ENCODE measurements at regions not wholly inside any gene's neighbourhood (a gene's known extent, or its start where the extent isn't known, plus 50 kb on each side); places are given as distances from the start of the nearest gene placed in this dataset.

DNA sequence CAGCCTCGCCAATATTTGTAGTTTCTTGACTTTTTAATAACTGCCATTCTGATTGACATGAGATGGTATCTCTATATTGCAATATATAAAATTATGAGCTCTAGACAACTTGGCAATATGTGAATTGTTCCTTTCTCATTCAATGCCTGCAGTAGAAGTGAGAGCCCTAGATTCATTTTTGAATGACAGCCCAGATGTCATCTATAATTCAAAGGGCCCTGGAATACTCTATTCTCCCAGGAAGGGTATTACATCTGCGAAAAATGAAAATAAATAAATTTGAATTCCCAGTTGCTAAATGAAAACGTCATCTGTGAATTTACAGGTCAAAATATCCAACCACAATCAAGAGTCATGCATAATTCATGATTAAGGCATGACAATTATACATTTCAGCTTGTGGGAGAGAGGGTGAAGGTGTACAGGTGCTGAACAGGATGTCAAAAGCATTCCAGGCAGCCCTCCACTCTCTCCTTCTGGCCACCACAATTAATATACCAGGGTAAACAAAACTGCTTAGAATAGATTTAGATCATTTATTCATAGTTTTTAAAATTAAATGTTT lies 1147.3 kb downstream of the XPNPEP1 start:
- POLR2A ChIA-PET = no interaction called here
- TF ChIP-seq, protein P1, sequence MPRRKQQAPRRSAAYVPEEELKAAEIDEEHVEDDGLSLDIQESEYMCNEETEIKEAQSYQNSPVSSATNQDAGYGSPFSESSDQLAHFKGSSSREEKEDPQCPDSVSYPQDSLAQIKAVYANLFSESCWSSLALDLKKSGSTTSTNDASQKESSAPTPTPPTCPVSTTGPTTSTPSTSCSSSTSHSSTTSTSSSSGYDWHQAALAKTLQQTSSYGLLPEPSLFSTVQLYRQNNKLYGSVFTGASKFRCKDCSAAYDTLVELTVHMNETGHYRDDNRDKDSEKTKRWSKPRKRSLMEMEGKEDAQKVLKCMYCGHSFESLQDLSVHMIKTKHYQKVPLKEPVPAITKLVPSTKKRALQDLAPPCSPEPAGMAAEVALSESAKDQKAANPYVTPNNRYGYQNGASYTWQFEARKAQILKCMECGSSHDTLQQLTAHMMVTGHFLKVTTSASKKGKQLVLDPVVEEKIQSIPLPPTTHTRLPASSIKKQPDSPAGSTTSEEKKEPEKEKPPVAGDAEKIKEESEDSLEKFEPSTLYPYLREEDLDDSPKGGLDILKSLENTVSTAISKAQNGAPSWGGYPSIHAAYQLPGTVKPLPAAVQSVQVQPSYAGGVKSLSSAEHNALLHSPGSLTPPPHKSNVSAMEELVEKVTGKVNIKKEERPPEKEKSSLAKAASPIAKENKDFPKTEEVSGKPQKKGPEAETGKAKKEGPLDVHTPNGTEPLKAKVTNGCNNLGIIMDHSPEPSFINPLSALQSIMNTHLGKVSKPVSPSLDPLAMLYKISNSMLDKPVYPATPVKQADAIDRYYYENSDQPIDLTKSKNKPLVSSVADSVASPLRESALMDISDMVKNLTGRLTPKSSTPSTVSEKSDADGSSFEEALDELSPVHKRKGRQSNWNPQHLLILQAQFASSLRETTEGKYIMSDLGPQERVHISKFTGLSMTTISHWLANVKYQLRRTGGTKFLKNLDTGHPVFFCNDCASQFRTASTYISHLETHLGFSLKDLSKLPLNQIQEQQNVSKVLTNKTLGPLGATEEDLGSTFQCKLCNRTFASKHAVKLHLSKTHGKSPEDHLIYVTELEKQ (tag by site-specific recombination; IDR thresholded peaks at IDR 0.05; ENCODE audit: borderline replicate concordance) = no peak
- TF ChIP-seq ZNF175 (tag by site-specific recombination; IDR thresholded peaks at IDR 0.05) = no peak
- TF ChIP-seq, protein P2, sequence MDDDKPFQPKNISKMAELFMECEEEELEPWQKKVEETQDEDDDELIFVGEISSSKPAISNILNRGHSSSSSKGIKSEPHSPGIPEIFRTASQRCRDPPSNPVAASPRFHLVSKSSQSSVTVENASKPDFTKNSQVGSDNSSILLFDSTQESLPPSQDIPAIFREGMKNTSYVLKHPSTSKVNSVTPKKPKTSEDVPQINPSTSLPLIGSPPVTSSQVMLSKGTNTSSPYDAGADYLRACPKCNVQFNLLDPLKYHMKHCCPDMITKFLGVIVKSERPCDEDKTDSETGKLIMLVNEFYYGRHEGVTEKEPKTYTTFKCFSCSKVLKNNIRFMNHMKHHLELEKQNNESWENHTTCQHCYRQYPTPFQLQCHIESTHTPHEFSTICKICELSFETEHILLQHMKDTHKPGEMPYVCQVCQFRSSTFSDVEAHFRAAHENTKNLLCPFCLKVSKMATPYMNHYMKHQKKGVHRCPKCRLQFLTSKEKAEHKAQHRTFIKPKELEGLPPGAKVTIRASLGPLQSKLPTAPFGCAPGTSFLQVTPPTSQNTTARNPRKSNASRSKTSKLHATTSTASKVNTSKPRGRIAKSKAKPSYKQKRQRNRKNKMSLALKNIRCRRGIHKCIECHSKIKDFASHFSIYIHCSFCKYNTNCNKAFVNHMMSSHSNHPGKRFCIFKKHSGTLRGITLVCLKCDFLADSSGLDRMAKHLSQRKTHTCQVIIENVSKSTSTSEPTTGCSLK (tag by site-specific recombination; IDR thresholded peaks at IDR 0.05) = no peak
- TF ChIP-seq ZNF114 (tag by site-specific recombination; IDR thresholded peaks at IDR 0.05) = no peak
- TF ChIP-seq GLIS2 (tag by site-specific recombination; IDR thresholded peaks at IDR 0.05) = no peak
- no peak for TF ChIP-seq ZBTB8A (tag by site-specific recombination; IDR thresholded peaks at IDR 0.05)
- TF ChIP-seq ZNF837 (tag by site-specific recombination; IDR thresholded peaks at IDR 0.05) = no peak
- no peak for TF ChIP-seq ZNF560 (tag by site-specific recombination; IDR thresholded peaks at IDR 0.05; ENCODE audit: borderline replicate concordance)
- TF ChIP-seq ZNF555 (tag by site-specific recombination; conservative IDR thresholded peaks at IDR 0.05) = no peak
- TF ChIP-seq, protein P3, sequence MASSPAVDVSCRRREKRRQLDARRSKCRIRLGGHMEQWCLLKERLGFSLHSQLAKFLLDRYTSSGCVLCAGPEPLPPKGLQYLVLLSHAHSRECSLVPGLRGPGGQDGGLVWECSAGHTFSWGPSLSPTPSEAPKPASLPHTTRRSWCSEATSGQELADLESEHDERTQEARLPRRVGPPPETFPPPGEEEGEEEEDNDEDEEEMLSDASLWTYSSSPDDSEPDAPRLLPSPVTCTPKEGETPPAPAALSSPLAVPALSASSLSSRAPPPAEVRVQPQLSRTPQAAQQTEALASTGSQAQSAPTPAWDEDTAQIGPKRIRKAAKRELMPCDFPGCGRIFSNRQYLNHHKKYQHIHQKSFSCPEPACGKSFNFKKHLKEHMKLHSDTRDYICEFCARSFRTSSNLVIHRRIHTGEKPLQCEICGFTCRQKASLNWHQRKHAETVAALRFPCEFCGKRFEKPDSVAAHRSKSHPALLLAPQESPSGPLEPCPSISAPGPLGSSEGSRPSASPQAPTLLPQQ (tag by site-specific recombination; IDR thresholded peaks at IDR 0.05) = no peak
- no peak for TF ChIP-seq ZNF670 (tag by site-specific recombination; IDR thresholded peaks at IDR 0.05; ENCODE audit: low read depth)
- no peak for TF ChIP-seq KLF10 (tag by site-specific recombination; IDR thresholded peaks at IDR 0.05)
- no peak for TF ChIP-seq ZBTB21 (tag by site-specific recombination; IDR thresholded peaks at IDR 0.05)
- no peak for TF ChIP-seq ZNF354C (tag by site-specific recombination; IDR thresholded peaks at IDR 0.05; ENCODE audit: borderline replicate concordance, low read depth)
- no peak for TF ChIP-seq ZNF596 (tag by site-specific recombination; IDR thresholded peaks at IDR 0.05)
- TF ChIP-seq ZNF624 (tag by site-specific recombination; IDR thresholded peaks at IDR 0.05) = no peak
- no peak for TF ChIP-seq ZNF768 (tag by site-specific recombination; IDR thresholded peaks at IDR 0.05)
- no peak for TF ChIP-seq ZNF610 (tag by site-specific recombination; IDR thresholded peaks at IDR 0.05; ENCODE audit: borderline replicate concordance)
- TF ChIP-seq, protein P4, sequence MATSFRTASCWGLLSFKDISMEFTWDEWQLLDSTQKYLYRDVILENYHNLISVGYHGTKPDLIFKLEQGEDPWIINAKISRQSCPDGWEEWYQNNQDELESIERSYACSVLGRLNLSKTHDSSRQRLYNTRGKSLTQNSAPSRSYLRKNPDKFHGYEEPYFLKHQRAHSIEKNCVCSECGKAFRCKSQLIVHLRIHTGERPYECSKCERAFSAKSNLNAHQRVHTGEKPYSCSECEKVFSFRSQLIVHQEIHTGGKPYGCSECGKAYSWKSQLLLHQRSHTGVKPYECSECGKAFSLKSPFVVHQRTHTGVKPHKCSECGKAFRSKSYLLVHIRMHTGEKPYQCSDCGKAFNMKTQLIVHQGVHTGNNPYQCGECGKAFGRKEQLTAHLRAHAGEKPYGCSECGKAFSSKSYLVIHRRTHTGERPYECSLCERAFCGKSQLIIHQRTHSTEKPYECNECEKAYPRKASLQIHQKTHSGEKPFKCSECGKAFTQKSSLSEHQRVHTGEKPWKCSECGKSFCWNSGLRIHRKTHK (tag by site-specific recombination; IDR thresholded peaks at IDR 0.05) = no peak
- TF ChIP-seq MZF1 (tag by site-specific recombination; IDR thresholded peaks at IDR 0.05; ENCODE audit: borderline replicate concordance) = no peak
- Histone ChIP-seq H3K4me3 (ENCODE audit: low read depth, low read length) (no peak overlapping the region), H3K4me1 (ENCODE audit: control insufficient read depth, insufficient read depth, low read length) (no peaks in the 10 kb centered on the region), H3K9me3 (ENCODE audit: control insufficient read depth, insufficient read depth, low read depth, low read length) (no peaks in the 10 kb centered on the region), H3K36me3 (ENCODE audit: control insufficient read depth in 2 of 2, insufficient read depth in 1 of 2, low read length in 2 of 2) (no peaks in the 10 kb centered on the region), H3K27ac (ENCODE audit: extremely low read depth, low read depth, low read length) (no peak overlapping the region)
- CTCF ChIA-PET = interaction anchor here (0.6 kb wide), 1 partner anchor 74 kb away, joined by 3 read pairs; no protein-coding TSS in a partner anchor
